Epidermal melanocyte (primary cell): ENCODE measurements at regions not wholly inside any gene's neighbourhood (a gene's known extent, or its start where the extent isn't known, plus 50 kb on each side); places are given as distances from the start of the nearest gene placed in this dataset.

Experiments used
- DNase-seq: peaks from one replicate; pipeline ENCODE4 v3.0.0; 2011; ENCODE audit warnings: low spot score; ENCODE audit not compliant: insufficient read length

DNA sequence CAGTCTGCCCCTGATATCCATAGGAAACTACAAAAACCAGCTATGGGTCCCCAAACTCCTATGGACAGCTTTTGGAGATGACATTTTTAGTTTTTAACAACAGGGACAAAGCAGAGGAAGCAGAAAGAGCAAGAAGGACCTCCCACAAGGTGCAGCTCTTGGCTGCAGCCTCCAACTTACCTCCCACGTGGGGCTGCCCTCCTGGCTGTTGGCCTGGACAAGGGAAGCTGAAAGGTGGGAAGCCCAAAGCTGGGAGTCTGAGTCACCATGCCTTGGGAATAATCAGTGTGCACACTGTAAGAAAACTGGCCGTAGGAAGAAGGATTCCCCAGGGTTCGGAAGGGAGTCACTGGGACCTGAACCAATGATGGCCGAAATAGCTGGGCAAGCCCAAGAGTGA lies 51.8 kb upstream of the PAX1 start:
- no peak for DNase-seq

- DNase-seq, result no peak
Measured at GRCh38 chr20:21643417-21643816, 62.0 kb upstream of the PAX1 start.

- DNase-seq, result no peak
Measured at GRCh38 chr20:21640556-21640955, 64.9 kb upstream of the PAX1 start.

DNA sequence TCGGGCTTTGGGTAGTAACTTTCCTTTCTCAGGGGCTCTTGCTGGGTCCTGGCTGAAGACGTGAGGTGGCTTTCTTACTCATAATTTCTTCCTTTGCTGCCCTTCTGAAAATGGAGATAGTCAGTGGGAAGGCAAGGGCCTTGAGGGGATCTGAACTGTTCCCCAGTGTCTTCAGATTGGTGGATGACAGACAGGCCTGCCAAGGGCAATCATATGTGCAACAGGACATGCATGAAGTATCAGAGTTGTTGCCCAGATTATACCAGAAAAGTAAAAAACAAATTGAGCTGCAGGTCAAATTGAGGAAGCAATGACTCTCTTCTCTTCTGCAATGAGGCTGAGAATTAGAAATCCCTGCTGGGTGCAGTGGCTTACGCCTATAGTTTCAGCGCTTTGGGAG lies 71.6 kb upstream of the PAX1 start:
- no peak for DNase-seq

DNA sequence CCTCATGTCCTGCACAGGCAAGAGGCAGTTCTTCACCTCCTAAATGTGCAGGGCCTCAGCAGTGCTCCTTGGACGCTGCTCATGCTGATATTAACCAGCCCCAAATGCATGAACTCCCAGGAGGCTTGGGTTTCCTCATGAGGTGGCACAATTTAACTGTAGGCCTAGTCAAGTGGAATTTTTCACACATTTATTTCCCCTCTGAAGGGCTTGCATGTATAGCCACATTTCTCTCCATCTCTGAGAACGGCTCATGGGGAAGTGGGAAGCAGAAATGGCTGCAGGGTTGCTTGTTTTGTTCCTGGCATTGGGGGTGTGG lies 72.8 kb upstream of the PAX1 start:
- no peak for DNase-seq

DNA sequence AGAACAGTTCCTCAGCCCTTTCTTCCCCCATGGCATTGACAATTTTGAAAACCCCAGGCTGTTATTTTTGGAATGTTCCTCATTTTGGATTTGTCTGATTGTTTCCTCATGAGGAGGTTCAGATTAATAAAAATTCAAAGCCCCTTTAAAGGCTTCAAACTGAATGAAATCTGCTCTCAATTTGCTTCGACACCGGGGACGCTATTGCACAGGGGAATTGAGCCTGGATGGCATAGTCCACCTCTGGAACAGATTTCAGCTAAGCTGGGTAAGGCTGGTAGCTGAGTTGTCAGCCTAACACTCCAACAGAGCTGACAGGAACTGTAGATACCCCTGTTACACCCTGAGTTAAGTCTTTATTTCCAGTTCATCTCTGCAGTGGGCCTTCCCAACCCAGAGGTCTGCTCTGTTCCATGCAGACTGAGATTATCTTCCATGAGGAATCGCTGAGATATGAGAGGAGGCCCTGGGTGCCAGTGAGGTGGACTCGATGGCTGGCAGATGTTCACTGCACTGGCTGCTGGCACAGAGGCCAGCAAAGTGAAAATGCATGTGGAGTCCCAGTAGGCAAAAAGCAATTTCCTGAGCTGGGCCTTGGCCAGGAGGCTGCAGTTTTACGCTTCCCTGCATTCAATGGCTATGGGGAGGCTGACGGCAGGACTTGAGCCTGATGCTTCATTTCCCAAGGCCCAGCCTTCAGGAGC lies 73.3 kb upstream of the PAX1 start:
- DNase-seq, result no peak

DNA sequence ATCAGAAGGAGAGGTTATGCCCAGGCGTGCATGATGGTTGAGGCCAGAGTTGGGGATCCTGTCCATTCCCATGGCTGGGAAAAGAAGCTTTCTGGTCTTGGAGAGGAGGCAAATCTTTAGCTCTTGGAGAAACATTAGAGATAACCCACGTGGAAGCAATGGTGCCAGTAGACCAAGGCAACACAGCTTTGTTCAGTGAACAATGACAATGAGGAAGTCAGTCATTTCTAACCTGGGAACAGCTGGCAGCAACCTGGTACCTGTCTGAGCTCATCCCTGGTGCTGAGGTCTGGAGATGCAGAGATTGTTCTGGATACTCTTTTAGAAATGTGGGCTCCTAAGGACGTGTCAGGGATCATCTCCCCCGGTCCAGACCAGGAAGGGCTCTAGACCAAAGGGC lies 76.7 kb upstream of the PAX1 start:
- no peak for DNase-seq

GRCh38 chr20:21623781-21624094 lies 81.7 kb upstream of the PAX1 start:
- no peak for DNase-seq

DNA sequence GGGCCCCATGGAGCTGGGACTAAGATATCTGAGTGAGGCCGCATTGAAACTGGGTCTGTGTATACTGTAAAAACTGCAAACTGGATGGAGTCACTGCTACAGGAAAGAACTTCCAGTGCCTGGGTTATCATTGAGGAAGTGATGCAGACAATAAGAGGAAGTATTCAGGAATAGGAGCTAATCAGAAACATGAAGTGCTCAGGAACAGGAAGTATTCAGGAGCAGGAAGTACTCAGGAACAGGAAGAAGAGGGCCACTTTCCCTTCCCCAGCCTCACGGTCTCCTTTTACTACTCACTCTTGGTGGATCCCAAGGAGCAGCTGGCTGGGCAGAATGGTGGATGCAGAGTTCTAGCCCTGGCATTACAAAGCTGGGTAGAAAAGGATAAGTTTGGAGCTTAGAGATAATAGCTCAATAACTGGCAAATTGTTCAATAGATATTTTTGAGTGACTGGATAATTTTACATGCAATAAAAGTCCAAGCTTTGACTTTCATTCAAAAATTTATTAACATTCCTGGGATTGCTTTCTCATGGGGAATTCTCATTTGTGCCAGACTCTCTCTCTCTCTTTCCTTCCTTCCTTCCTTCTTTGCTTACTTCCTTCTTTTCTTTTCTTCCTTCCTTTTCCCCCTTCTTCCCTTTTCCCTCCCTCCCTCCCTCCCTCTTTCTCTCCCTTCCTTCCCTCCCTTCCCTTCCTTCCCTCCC lies 82.2 kb upstream of the PAX1 start:
- DNase-seq, result no peak

GRCh38 chr20:21622097-21622857 lies 83.2 kb upstream of the PAX1 start:
- DNase-seq, result no peak

DNA sequence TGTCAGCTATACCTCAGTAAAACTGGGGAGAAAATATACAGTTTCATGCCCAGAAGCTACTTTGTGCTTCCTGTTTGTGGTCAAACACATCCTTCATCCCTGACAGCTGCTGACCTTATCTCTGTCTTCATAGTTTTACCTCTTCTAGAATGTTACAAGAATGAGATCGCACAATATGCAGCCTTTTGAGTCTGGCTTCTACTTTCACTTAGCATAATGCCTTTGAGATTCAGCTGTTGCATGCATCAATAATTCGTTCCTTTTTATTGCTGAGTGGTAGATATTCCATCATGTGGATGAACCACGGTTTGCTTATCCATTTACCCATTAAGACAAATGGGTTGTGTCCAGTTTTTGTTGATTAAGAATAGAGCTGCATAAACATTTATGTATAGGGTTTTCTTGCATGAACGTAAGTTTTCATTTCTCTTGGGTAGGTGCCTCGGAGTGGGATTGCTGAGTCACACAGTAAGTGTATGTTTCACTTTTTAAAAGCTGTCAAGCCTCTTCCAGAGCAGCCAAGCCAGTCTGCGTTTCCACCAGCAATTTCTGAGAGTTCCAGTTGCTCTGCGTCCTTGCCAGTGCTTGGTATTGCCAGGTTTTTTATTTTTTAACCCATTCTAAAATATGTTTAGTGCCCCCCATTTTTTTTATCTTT lies 86.6 kb upstream of the PAX1 start:
- no peak for DNase-seq

GRCh38 chr20:21615617-21616080 lies 89.8 kb upstream of the PAX1 start:
- DNase-seq, result peak; percentile 76

- DNase-seq, result no peak
Measured at GRCh38 chr20:21614980-21615379, 90.5 kb upstream of the PAX1 start.

DNA sequence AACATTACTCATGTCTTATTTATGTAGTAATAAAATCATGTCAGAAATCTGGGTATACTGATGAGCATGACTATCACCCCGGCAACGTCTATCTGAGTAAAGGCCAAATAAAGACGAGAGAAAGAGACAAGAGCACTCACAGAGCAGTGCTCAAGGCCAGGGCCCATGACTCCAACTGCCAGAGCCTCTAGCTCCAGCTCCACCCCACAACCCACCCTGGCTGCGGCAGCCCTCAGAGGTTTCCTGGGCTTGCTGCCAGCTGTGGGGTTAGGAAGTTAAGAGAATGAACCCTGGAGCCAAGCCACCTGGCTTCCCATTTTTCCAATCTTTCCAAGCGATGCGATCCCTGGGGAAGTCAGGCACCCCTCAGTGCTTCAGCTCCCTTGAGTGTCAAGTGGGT lies 92.0 kb upstream of the PAX1 start:
- no peak for DNase-seq

DNA sequence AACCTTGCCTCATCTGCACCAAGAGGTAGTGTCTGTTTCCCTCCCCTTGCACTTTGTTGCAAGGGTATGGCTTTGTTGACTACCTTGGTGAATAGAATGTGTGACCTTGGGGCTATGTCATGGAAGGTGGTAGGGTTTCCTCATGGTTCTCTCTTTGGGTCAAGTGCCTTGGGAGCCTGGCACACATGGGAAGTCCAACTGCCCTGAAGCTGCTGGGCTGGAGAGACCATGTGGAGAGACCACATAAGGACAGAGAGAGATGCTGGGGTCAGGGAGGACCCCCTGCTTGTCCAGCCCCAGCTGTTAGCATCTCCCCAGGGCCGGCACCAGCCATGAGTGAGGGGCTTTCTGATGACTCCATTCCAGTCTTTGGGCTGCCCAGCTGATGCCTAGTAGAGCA lies 95.5 kb upstream of the PAX1 start:
- DNase-seq, result no peak

GRCh38 chr20:21609221-21609620 lies 95.4 kb upstream of the NKX2-2 start:
- no peak for DNase-seq

DNA sequence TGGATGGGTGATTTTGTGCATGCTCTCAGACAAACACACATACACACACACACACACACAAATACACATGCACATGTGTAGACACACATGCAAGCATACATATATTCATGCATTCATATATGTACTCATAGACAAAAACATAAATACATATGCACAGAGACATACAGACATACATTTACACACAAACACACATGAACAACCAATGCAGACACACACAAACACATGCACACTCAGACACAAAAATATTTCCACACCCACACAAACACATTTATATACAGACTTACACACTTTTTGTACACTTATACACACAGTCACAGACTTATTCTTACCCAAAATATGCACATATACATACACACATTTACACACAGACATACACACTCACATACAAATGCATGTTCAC lies 94.9 kb upstream of the NKX2-2 start:
- DNase-seq, result no peak

DNA sequence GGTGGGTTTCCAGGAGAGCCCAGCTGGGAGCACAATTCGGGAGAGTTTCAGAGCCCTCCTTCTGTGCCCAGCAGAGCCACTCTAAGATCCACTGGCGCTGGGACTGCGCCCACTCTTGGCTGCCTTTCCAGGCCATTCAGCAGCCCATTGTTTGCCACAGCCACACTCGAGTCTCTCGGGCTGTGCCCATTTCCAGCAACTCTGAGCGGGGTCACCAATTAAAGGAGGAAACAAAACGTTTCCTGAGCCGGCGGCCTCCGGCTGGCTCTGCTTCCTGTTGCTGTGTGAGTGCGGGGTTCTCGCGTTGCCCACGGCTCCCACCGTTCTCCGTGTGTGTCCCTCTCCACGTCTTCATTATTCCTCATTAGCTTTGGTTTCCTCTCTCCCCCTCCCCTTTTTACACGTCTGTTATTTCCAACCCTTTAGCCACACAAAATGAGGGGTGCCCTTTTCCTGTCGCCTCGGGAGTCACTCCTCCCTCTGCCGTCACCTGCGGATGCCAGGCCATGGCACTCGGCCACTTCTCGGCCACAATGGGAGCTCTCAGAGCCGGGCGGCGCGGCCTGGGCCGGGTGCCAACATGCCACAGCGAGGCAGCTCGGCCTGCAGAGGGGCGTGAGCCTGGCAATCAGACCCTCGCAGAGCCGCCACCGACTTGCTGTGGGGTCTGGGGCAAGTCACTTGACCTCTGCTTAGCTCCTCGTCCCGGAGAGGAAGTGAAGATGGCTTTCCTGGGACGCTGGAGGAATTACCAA lies 94.3 kb upstream of the NKX2-2 start:
- no peak for DNase-seq

- no peak for DNase-seq
Measured at GRCh38 chr20:21601799-21602198, 87.9 kb upstream of the NKX2-2 start.

DNA sequence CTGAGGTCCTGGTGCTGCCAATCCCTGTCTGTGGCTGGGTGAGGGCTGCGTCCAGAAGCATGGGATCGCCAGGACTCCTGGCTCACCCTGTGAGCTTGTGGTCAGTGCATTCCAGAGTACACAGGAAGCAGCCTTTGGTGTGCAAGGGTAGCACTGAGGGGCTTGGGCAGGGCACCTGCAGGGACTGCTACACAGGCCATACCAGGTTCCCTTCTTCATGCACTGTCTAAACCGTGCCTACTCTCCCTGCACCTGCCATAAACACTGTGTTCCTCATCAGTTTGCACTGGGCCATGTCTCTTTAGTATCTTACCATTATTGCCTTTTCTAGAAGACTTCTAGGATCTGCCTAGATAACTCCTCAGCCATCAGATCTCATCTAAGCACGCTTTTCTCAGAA lies 72.8 kb upstream of the NKX2-2 start:
- DNase-seq, result no peak

DNA sequence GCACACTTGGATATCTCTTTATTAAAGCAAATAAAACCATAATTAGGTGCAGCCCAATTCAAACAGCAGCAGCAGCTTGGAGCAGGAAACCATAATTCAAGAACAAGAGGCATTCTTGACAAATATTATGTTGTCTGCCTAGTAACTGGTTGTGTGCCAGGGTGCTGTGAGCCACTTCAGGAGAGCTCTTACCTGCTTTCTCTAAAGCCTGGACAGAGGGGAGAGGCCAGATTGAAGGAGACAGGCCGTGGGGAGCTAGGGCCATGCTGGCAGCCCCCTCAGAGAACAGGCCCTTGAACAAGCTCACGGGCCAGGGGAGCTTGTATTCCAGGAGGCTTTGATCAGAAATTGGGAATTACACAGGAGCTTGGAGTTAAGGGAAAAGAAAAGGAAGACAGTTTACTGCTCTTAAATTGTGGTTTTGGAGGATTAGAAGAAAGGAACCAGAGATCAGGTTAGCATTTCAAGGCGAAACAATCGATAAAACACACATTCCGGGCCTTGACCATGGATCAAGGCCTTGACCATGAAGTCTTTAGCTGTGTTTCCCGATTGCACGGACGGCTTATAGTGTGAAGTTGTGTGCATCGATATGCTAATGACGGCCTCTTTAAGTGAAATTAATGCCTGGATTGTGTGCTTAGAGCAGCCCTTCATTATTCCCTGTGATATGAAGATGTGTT lies 69.8 kb upstream of the NKX2-2 start:
- no peak for DNase-seq
